CD14-positive monocyte (primary cell): ENCODE measurements at regions not wholly inside any gene's neighbourhood (a gene's known extent, or its start where the extent isn't known, plus 50 kb on each side); places are given as distances from the start of the nearest gene placed in this dataset.

Source experiments
- DNase-seq, 3 donors: peaks; one replicate each; pipeline ENCODE4 v3.0.0-alpha.2; 2011 to 2022
- H2AFZ ChIP-seq: 2 replicates; pipeline ENCODE4 v1.6.0; 2012; ENCODE audit warnings: mild to moderate bottlenecking, low read depth, low read length, inconsistent platforms; ENCODE audit not compliant: insufficient read depth, poor library complexity, severe bottlenecking
- H3K27ac ChIP-seq, 2 donors: 1 replicate in 1 of 2; 2 replicates in 1 of 2; pipeline ENCODE4 v1.5.1; 2012 to 2013; ENCODE audit warnings: low read length in 2 of 2, control low read depth in 1 of 2, inconsistent platforms in 1 of 2, low read depth in 1 of 2, mild to moderate bottlenecking in 1 of 2
- H3K27me3 ChIP-seq, 2 donors: one replicate each; pipeline versions ENCODE4 v1.6.0 to v1.6.1; 2011 to 2013; ENCODE audit warnings: low read length in 2 of 2; ENCODE audit not compliant: control insufficient read depth in 2 of 2, insufficient read depth in 2 of 2
- H3K36me3 ChIP-seq, 2 donors: replicated peaks in 1 of 2; 1 replicate in 1 of 2; 2 replicates in 1 of 2; pipeline versions ENCODE4 v1.5.1 to v1.6.1; 2012 to 2013; ENCODE audit warnings: low read length in 2 of 2, control low read depth in 1 of 2, inconsistent platforms in 1 of 2, mild to moderate bottlenecking in 1 of 2; ENCODE audit not compliant: insufficient read depth in 2 of 2, control insufficient read depth in 1 of 2
- H3K4me1 ChIP-seq, 2 donors: 1 replicate in 1 of 2; 2 replicates in 1 of 2; pipeline versions ENCODE4 v1.5.1 to v1.6.1; 2012 to 2013; ENCODE audit warnings: low read length in 2 of 2, control low read depth in 1 of 2, inconsistent platforms in 1 of 2, mild to moderate bottlenecking in 1 of 2, moderate library complexity in 1 of 2; ENCODE audit not compliant: insufficient read depth in 2 of 2, control insufficient read depth in 1 of 2
- H3K4me2 ChIP-seq: replicated peaks from 2 replicates; pipeline ENCODE3; 2012; ENCODE audit warnings: low read length, moderate library complexity, mild to moderate bottlenecking; ENCODE audit not compliant: poor library complexity, severe bottlenecking; ENCODE audit errors: extremely low read depth
- H3K4me3 ChIP-seq, 3 experiments: fragments of 200-600 bp in 1 of 3; sonication (generic) in 1 of 3; replicated peaks in 1 of 3; 1 replicate in 2 of 3; 2 replicates in 1 of 3; pipeline ENCODE4 v1.5.1; 2011 to 2013; ENCODE audit warnings: low read length in 3 of 3, mild to moderate bottlenecking in 3 of 3, control low read depth in 2 of 3, low read depth in 2 of 3, inconsistent platforms in 1 of 3, moderate library complexity in 1 of 3
- H3K79me2 ChIP-seq: 2 replicates; pipeline ENCODE4 v1.6.0; 2012; ENCODE audit warnings: mild to moderate bottlenecking, control low read depth, inconsistent platforms, low read length, moderate library complexity; ENCODE audit not compliant: insufficient read depth
- H3K9ac ChIP-seq: 2 replicates; pipeline ENCODE4 v1.6.0; 2017; ENCODE audit warnings: low read length, mild to moderate bottlenecking; ENCODE audit not compliant: insufficient read depth, poor library complexity, severe bottlenecking
- H3K9me3 ChIP-seq, 2 donors: replicated peaks in 1 of 2; 1 replicate in 1 of 2; 2 replicates in 1 of 2; pipeline versions ENCODE4 v1.5.1 to v1.6.1; 2012 to 2013; ENCODE audit warnings: low read length in 2 of 2, control low read depth in 1 of 2; ENCODE audit not compliant: control insufficient read depth in 1 of 2, insufficient read depth in 1 of 2
- H4K20me1 ChIP-seq: 2 replicates; pipeline ENCODE4 v1.6.0; 2012; ENCODE audit warnings: mild to moderate bottlenecking, low read length, control low read depth, moderate library complexity; ENCODE audit not compliant: insufficient read depth
- H3K27ac Mint-ChIP-seq, 7 donors: one replicate each; pipeline ENCODE4 v1.8.0; 2020; ENCODE audit warnings: mild to moderate bottlenecking in 7 of 7, mixed read lengths in 7 of 7, moderate library complexity in 6 of 7, inconsistent platforms in 2 of 7
- H3K27me3 Mint-ChIP-seq, 3 donors: one replicate each; pipeline ENCODE4 v1.8.0; 2021 to 2022; ENCODE audit warnings: low read depth in 3 of 3, mild to moderate bottlenecking in 3 of 3, mixed read lengths in 3 of 3, moderate library complexity in 3 of 3, inconsistent platforms in 1 of 3
- H3K36me3 Mint-ChIP-seq, 2 donors: one replicate each; pipeline ENCODE4 v1.8.0; 2020; ENCODE audit warnings: mixed read lengths in 2 of 2, inconsistent platforms in 1 of 2, mild to moderate bottlenecking in 1 of 2
- H3K4me1 Mint-ChIP-seq: one replicate; pipeline ENCODE4 v1.8.0; 2020; ENCODE audit warnings: mild to moderate bottlenecking, mixed read lengths
- H3K4me3 Mint-ChIP-seq, 2 donors: one replicate each; pipeline ENCODE4 v1.8.0; 2020; ENCODE audit warnings: mild to moderate bottlenecking in 2 of 2, mixed read lengths in 2 of 2, moderate library complexity in 1 of 2
- H3K9me3 Mint-ChIP-seq, 7 donors: one replicate each; pipeline ENCODE4 v1.8.0; 2020 to 2022; ENCODE audit warnings: mixed read lengths in 7 of 7, mild to moderate bottlenecking in 6 of 7, moderate library complexity in 6 of 7, inconsistent platforms in 2 of 7
- CTCF ChIP-seq: fragments of 200-600 bp; IDR thresholded peaks from one replicate; pipeline ENCODE4 v1.8.0; 2022; ENCODE audit warnings: antibody characterized with exemption, mild to moderate bottlenecking
- WGBS: methylation state at CpG from one replicate; pipeline ENCODE4 v1.1.5; 2013; ENCODE audit warnings: missing lambda C conversion rate; ENCODE audit not compliant: insufficient coverage; 5-methylcytosine and 5-hydroxymethylcytosine counted together
- intact Hi-C, 2 donors: fragments of 100-400 bp; cut with micrococcal nuclease; formaldehyde crosslinking; loops; one replicate each; pipeline versions ENCODE4 v1.15.0 to v1.15.1; 2023

GRCh38 chr7:3207387-3207902 is 93.6 kb upstream of the SDK1 start:
- intact Hi-C loops = no loop called here
- no peaks in the 10 kb centered on the region for H3K4me1 Mint-ChIP-seq
- no peak for TF ChIP-seq CTCF

GRCh38 chr7:3210531-3210930 is 90.5 kb upstream of the SDK1 start:
- Histone ChIP-seq H3K9ac (no peak overlapping the region), H3K9me3 (peaks cover 7 to 13% of the 10 kb centered on the region in 2 donors), H3K27ac (no peak overlapping the region), H3K27me3 (no peaks in the 10 kb centered on the region), H4K20me1 (no peaks in the 10 kb centered on the region), H2AFZ (no peak overlapping the region), H3K36me3 (no peaks in the 10 kb centered on the region), H3K4me1 (no peaks in the 10 kb centered on the region), H3K4me3 (no peak overlapping the region), H3K79me2 (no peaks in the 10 kb centered on the region), H3K4me2 (no peak overlapping the region)
- Mint-ChIP-seq H3K9me3 (peaks cover 3 to 31% (median 27%) of the 10 kb centered on the region in 7 donors), H3K4me3 (no peak overlapping the region), H3K27me3 (no peaks in the 10 kb centered on the region), H3K4me1 (no peaks in the 10 kb centered on the region), H3K27ac (no peak overlapping the region), H3K36me3 (no peaks in the 10 kb centered on the region)
- intact Hi-C loops = no loop called here
- no peak for DNase-seq
- TF ChIP-seq CTCF = no peak
- WGBS = 93% methylated on average over 2 of the region's 2 CpGs

More at GRCh38 chr7:3207387-3207902, 93.6 kb upstream of the SDK1 start:
- Histone ChIP-seq H3K4me3 (no peak overlapping the region), H3K4me2 (no peak overlapping the region), H3K27me3 (no peaks in the 10 kb centered on the region), H3K27ac (no peak overlapping the region), H3K36me3 (no peaks in the 10 kb centered on the region), H3K4me1 (no peaks in the 10 kb centered on the region), H3K9me3 (peaks cover 7 to 13% of the 10 kb centered on the region in 2 donors), H2AFZ (no peak overlapping the region), H3K79me2 (no peaks in the 10 kb centered on the region), H3K9ac (no peak overlapping the region), H4K20me1 (no peaks in the 10 kb centered on the region)
- no peak for DNase-seq
- no peak overlapping the region for H3K27ac Mint-ChIP-seq
- H3K4me3 Mint-ChIP-seq = no peak overlapping the region
- peaks cover 3 to 35% (median 27%) of the 10 kb centered on the region in 7 donors for H3K9me3 Mint-ChIP-seq
- H3K36me3 Mint-ChIP-seq = no peaks in the 10 kb centered on the region
- H3K27me3 Mint-ChIP-seq = peaks cover 0 to 2% (median 0%) of the 10 kb centered on the region in 3 donors
- 81% methylated on average over 8 of the region's 11 CpGs for WGBS
